ENCODE measurements at regions not wholly inside any gene's neighbourhood (a gene's known extent, or its start where the extent isn't known, plus 50 kb on each side); places are given as distances from the start of the nearest gene placed in this dataset.

- no peak for TF ChIP-seq CTCF (IDR thresholded peaks at IDR 0.05)
- Mint-ChIP-seq H3K4me3 (ENCODE audit: unreplicated experiment) (no peak overlapping the region), H3K27ac (ENCODE audit: unreplicated experiment) (no peak overlapping the region), H3K36me3 (ENCODE audit: unreplicated experiment) (no peaks in the 10 kb centered on the region), H3K9me3 (ENCODE audit: unreplicated experiment) (peaks cover 5% of the 10 kb centered on the region), H3K27me3 (ENCODE audit: unreplicated experiment) (no peaks in the 10 kb centered on the region), H3K4me1 (ENCODE audit: unreplicated experiment) (no peaks in the 10 kb centered on the region)
- DNase-seq (ENCODE audit: extremely low spot score, unreplicated experiment): no peak
Observed at GRCh38 chr2:122927197-122927596, 1097.9 kb upstream of the CNTNAP5 start.

- no peaks in the 10 kb centered on the region for H3K4me1 Mint-ChIP-seq (ENCODE audit: unreplicated experiment)
- H3K27ac Mint-ChIP-seq (ENCODE audit: unreplicated experiment): no peak overlapping the region
- TF ChIP-seq CTCF (IDR thresholded peaks at IDR 0.05): no peak
- peaks cover 3% of the 10 kb centered on the region for H3K9me3 Mint-ChIP-seq (ENCODE audit: unreplicated experiment)
- H3K36me3 Mint-ChIP-seq (ENCODE audit: unreplicated experiment): no peaks in the 10 kb centered on the region
- no peak for DNase-seq (ENCODE audit: extremely low spot score, unreplicated experiment)
- H3K27me3 Mint-ChIP-seq (ENCODE audit: unreplicated experiment): no peaks in the 10 kb centered on the region
- H3K4me3 Mint-ChIP-seq (ENCODE audit: unreplicated experiment): no peak overlapping the region
Observed at GRCh38 chr2:122927710-122928557, 1097.2 kb upstream of the CNTNAP5 start.

GRCh38 chr2:122929347-122929746 lies 1095.7 kb upstream of the CNTNAP5 start:
- peaks cover 3% of the 10 kb centered on the region for H3K9me3 Mint-ChIP-seq (ENCODE audit: unreplicated experiment)
- no peaks in the 10 kb centered on the region for H3K36me3 Mint-ChIP-seq (ENCODE audit: unreplicated experiment)
- no peak overlapping the region for H3K27ac Mint-ChIP-seq (ENCODE audit: unreplicated experiment)
- no peak for TF ChIP-seq CTCF (IDR thresholded peaks at IDR 0.05)
- H3K4me1 Mint-ChIP-seq (ENCODE audit: unreplicated experiment): no peaks in the 10 kb centered on the region
- H3K4me3 Mint-ChIP-seq (ENCODE audit: unreplicated experiment): no peak overlapping the region
- no peak for DNase-seq (ENCODE audit: extremely low spot score, unreplicated experiment)
- no peaks in the 10 kb centered on the region for H3K27me3 Mint-ChIP-seq (ENCODE audit: unreplicated experiment)

- no peaks in the 10 kb centered on the region for H3K9me3 Mint-ChIP-seq (ENCODE audit: unreplicated experiment)
- H3K27ac Mint-ChIP-seq (ENCODE audit: unreplicated experiment): no peak overlapping the region
- TF ChIP-seq CTCF (IDR thresholded peaks at IDR 0.05): no peak
- no peaks in the 10 kb centered on the region for H3K27me3 Mint-ChIP-seq (ENCODE audit: unreplicated experiment)
- H3K4me1 Mint-ChIP-seq (ENCODE audit: unreplicated experiment): no peaks in the 10 kb centered on the region
- DNase-seq (ENCODE audit: extremely low spot score, unreplicated experiment): no peak
- H3K4me3 Mint-ChIP-seq (ENCODE audit: unreplicated experiment): no peak overlapping the region
- H3K36me3 Mint-ChIP-seq (ENCODE audit: unreplicated experiment): no peaks in the 10 kb centered on the region
Observed at GRCh38 chr2:122935506-122935905, 1089.6 kb upstream of the CNTNAP5 start.

- no peak for TF ChIP-seq CTCF (IDR thresholded peaks at IDR 0.05)
- no peak overlapping the region for H3K4me3 Mint-ChIP-seq (ENCODE audit: unreplicated experiment)
- no peak overlapping the region for H3K27ac Mint-ChIP-seq (ENCODE audit: unreplicated experiment)
- H3K4me1 Mint-ChIP-seq (ENCODE audit: unreplicated experiment): no peaks in the 10 kb centered on the region
- H3K9me3 Mint-ChIP-seq (ENCODE audit: unreplicated experiment): no peaks in the 10 kb centered on the region
- no peaks in the 10 kb centered on the region for H3K27me3 Mint-ChIP-seq (ENCODE audit: unreplicated experiment)
- no peaks in the 10 kb centered on the region for H3K36me3 Mint-ChIP-seq (ENCODE audit: unreplicated experiment)
- DNase-seq (ENCODE audit: extremely low spot score, unreplicated experiment): no peak
Observed at GRCh38 chr2:122939796-122940195, 1085.3 kb upstream of the CNTNAP5 start.

Measured in osteocyte (in vitro differentiated cells).